GM21367 (cell line): ENCODE measurements at regions not wholly inside any gene's neighbourhood (a gene's known extent, or its start where the extent isn't known, plus 50 kb on each side); places are given as distances from the start of the nearest gene placed in this dataset.

ENCODE experiments used
- ATAC-seq: cut with Tn5 transposase; IDR thresholded peaks from one replicate; pipeline ENCODE4 v1.9.1; 2021; ENCODE audit not compliant: unreplicated experiment

- ATAC-seq: no peak
Measured at GRCh38 chr18:39550701-39551100, 1985.1 kb upstream of the CELF4 start.

DNA sequence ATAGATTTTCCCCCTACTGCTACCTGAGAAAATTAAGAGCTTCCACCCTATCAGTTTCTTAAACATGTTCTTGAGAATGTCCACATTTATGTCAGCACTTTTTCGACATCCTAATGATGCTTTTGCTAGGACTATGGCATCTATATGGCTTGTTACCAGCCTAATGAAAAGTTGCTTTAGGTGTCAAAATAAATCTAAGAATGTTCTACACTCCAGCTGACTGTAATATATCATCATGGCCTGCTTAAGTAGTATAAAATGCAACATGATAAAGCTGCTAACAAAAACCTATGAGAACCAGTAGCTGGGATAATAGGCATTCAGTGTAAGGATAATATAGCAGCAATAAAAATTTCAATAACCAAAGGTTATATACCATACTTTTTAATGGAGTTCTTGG is 1983.5 kb upstream of the CELF4 start:
- no peak for ATAC-seq

DNA sequence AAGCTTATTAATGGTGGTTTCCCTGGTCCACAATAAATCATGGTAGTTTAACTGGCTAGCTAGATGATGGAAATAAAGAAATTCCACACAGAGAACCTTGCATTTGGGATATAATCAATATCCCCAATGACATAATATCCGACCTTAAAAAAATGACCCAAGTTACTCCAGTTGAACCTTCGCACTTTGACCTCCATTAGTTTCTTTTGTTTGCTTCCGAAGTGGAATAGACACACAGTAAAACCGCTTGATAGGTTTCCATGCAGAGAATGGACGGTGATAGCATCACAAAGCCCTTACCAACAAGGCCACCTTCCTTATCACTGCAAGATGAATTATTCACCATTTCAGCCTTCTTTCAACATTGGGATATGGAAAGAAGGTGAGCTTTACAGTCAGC is 1966.1 kb upstream of the CELF4 start:
- no peak for ATAC-seq

- no peak for ATAC-seq
Measured at GRCh38 chr18:39529358-39529757, 1963.8 kb upstream of the CELF4 start.

- no peak for ATAC-seq
Measured at GRCh38 chr18:39527465-39527864, 1961.9 kb upstream of the CELF4 start.

DNA sequence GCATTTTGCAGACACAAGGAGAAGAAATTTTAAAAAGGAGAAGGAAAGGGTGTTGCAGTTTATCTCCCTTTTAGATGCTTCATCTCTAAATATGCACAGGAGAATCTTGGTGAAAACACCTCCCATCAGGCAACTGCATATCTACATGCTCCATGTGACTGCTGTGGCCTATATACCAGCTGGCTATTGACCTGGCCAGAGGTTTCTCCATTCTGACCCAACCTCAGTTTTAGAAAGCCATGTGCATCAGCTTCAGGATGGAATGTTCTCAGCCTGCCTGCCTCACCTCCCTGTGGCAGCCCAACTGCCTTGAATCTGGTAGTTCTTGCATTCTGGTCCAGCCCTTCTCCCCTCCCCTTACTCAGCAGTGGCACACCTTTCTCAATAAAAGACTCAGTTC is 1958.8 kb upstream of the CELF4 start:
- no peak for ATAC-seq

- no peak for ATAC-seq
Measured at GRCh38 chr18:39523281-39523680, 1957.7 kb upstream of the CELF4 start.

DNA sequence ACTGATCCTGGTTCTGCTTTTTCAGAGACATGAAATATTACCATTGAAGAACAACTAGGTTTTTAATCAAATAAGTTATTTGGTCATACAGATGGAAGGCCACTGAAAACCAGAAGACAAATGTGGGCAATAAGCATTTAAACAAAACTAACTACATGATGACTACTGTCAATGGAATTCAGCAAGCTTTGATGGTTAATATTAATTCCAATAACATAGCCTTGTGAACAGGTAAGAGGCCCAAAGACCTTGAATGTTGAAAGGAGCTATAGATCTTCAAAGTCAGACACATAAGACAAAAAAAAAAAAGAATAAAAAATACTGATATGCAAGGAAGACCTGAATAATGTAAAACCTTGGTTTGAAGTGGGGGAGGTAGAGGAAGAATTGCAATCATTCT is 1955.6 kb upstream of the CELF4 start:
- no peak for ATAC-seq

DNA sequence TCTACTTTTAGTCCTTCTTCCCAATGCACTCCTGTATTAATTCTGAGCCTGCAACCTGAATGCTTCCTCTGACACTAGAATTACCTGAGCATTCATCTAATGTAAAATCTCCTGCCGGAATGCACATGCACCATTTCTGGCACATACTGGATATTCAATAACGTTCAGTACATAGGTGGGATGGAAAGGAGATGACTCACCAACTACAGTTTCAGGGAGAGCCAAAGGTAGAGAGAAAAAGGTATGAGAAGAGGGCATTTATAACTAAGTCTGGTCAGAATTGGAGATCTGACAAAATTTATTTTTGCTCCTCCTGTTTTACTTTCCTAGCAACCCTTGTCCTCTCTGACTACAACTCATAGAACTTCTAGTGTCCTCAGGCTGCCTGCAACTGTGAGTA is 1954.1 kb upstream of the CELF4 start:
- no peak for ATAC-seq

GRCh38 chr18:39515299-39515698 is 1949.7 kb upstream of the CELF4 start:
- no peak for ATAC-seq

- ATAC-seq: no peak
Measured at GRCh38 chr18:39513186-39513585, 1947.6 kb upstream of the CELF4 start.

- ATAC-seq: no peak
Measured at GRCh38 chr18:39506581-39507330, 1941.2 kb upstream of the CELF4 start.

GRCh38 chr18:39500306-39500705 is 1934.7 kb upstream of the CELF4 start:
- no peak for ATAC-seq

- no peak for ATAC-seq
Measured at GRCh38 chr18:39497821-39498220, 1932.2 kb upstream of the CELF4 start.

GRCh38 chr18:39496986-39497385 is 1931.4 kb upstream of the CELF4 start:
- no peak for ATAC-seq

DNA sequence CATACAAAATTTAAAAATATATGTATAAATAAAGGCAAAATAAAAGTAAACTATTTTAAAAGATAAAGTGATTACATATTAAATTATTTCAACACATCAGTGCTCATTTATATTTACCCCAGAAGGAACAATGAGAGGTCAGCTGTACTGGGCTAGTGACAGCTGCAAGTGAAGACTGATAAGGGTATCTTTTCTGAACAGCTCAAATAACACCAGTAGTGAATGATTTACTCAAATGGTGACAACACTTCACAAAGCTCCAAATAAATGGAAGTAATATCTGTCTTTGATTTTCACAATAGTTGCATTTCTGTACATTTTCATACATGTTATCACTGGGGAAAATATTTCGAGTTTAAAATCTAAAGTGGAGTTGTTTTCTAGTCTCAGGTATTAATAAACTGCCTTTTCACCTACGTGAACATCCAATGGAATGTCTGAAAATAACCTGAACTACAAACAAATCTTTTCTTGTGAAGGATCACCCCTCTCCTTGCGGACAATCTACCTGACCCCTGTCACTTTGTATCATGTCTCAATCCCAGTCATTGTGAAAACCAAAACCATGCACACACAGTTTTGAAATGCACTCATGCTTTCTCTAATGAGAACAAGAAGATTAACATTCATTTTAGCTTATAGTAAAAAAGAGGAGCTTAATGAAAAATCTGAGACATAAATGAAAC is 1928.8 kb upstream of the CELF4 start:
- ATAC-seq: no peak

GRCh38 chr18:39491408-39491807 is 1925.8 kb upstream of the CELF4 start:
- ATAC-seq: no peak

- ATAC-seq: no peak
Measured at GRCh38 chr18:39489431-39489830, 1923.8 kb upstream of the CELF4 start.

DNA sequence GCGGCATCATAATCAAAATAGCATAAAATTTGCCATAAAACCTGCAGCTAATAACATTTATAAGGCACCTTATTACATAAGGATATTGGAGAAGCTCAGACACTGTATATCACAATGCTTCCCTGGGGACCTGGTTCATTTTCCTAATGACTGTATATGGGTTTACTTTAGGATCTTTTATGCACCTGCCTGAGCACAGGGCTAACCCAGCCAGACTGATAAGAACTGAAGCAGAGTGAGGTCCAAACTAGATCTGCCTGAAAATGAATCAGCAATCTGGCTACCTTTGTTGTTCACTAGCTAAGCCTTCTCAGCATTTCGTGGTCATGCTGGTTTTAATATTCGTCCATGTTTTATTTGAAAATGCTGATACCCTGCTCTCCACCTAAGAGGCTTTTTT is 1922.3 kb upstream of the CELF4 start:
- no peak for ATAC-seq

DNA sequence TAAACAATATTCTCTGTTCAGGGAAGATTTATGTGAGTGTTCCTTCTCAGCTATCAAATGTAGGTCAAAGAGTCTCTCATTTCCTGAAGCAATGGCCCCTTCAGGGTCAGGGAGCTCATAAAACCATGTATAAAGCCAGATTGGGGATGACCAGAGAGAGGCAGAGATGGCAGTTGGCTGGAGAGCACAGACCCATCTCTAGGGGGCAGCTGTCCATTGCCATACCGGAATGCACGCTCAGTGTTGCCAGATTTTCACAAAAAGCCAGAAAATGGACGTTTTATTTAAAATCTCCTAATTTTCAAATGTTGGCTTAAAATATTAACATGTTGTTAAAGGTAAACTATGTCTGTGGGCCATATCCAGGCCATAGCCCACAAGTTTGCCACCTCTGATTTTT is 1920.7 kb upstream of the CELF4 start:
- ATAC-seq: no peak

- no peak for ATAC-seq
Measured at GRCh38 chr18:39485696-39486095, 1920.1 kb upstream of the CELF4 start.

DNA sequence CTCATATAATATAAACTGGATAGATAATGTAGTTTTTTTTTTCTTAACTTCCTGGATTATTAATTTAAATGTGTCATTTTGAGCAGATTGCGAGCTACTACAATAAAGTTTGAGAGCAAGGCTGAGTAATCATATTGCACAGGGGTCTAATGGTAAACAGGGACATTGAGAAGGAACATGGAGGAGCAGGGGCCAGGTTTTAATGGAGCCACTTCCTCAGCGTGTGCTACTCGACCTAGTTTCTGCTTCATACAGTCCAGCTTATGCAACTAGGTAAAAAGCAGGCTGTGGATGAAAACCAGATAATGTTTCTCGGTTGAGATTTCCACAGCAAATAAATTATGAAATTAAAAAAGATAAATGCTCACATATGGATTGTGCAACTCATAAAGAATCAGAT is 1915.7 kb upstream of the CELF4 start:
- no peak for ATAC-seq
